Pancreas (tissue), 10 donors: ENCODE measurements at regions not wholly inside any gene's neighbourhood (a gene's known extent, or its start where the extent isn't known, plus 50 kb on each side); places are given as distances from the start of the nearest gene placed in this dataset.
A peak's percentile ranks its signal among the peaks of the same experiment; 100 is the strongest.

ENCODE experiments used
- ATAC-seq, 4 donors: fragments of 200-7000 bp; cut with Tn5 transposase; one replicate each; pipeline versions ENCODE4 v1.8.0 to v1.9.1; 2020; ENCODE audit warnings: mild to moderate bottlenecking in 4 of 4, moderate library complexity in 4 of 4
- DNase-seq, 6 donors: peaks; one replicate each; pipeline ENCODE4 v3.0.0-alpha.2; 2020
- FAIRE-seq: peaks from 2 replicates; lab custom pipeline; 2012; peaks lifted over from hg19 to GRCh38; lab: Jason Lieb, UNC
- H3K27ac ChIP-seq, 4 donors: fragments of 200-600 bp; sonication (generic); 1 replicate in 3 of 4; 2 replicates in 1 of 4; pipeline versions ENCODE4 v1.5.0 to v1.8.0; 2020
- H3K27me3 ChIP-seq, 4 donors: fragments of 200-600 bp; one replicate each; pipeline ENCODE4 v1.8.0; 2021
- H3K36me3 ChIP-seq, 3 donors: fragments of 200-600 bp; sonication (generic) in 1 of 3; one replicate each; pipeline versions ENCODE4 v1.5.0 to v1.8.0; 2020 to 2021
- H3K4me1 ChIP-seq, 3 donors: fragments of 200-600 bp; one replicate each; pipeline ENCODE4 v1.8.0; 2021
- H3K4me3 ChIP-seq, 4 donors: fragments of 200-600 bp; sonication (generic) in 2 of 4; one replicate each; pipeline versions ENCODE4 v1.5.0 to v1.8.0; 2020 to 2021
- H3K9me3 ChIP-seq, 4 donors: fragments of 200-600 bp; one replicate each; pipeline ENCODE4 v1.8.0; 2021
- WGBS, 2 donors: extraction: QIAGEN DNeasy Blood & Tissue Kit; methylation state at CpG; one replicate each; pipeline ENCODE4 v1.1.7; 2013; 5-methylcytosine and 5-hydroxymethylcytosine counted together
- intact Hi-C, 3 donors: fragments of 100-400 bp; cut with DNase I; formaldehyde crosslinking; loops; one replicate each; pipeline versions ENCODE4 v1.11.1 to v1.14.2; 2022
- TF ChIP-seq, protein P1 (sequence below), 4 donors: fragments of 200-600 bp; sonication (generic) in 3 of 4; IDR thresholded peaks; one replicate each; pipeline versions ENCODE4 v1.5.0 to v1.8.0; 2021; ENCODE audit warnings: antibody characterized with exemption in 4 of 4
- donor health status: healthy with polysubstance abuse.
- donor health status: DM: no; HTN: no; CAD: no; lungs with moderate emphysema.
- donor health status: DM: no; HTN: no; CAD: no.
- donor health status: control.
- donor health status: control.
- donor health status: Bipolar disorder and iron deficiency.
- donor health status: DM: yes; HTN: yes; CAD: no.
- donor health status: DM: no; HTN: no; CAD: no.
- donor health status: DM: no; HTN: no; CAD: no.
- donor health status: DM: yes; HTN: yes; CAD: no.

- FAIRE-seq, result no peak
- no peaks in the 10 kb centered on the region for H3K9me3 ChIP-seq
- 86 to 95% methylated on average over 5 of the region's 5 CpGs for WGBS, 2 donors
These were observed 128.3 kb upstream of the KLF3 start for GRCh38 chr4:38535717-38536116.

DNA sequence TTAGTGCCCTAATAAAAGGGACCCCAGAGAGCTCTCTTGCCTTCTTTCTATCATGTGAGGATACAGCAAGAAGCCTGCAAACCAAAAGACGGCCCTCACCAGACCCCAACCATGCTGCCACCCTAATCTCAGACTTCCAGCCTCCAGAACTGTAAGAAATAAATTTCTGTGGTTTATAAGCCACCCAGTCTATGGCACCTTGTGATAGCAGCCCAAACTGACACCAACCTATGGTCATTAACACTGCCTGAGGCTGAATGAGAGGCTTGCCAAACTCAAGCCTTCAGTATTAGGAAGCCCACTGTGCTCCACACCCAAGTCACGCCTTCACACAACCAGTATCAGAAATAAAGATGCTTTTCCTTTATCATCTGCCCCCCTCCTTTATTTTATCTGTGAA lies 127.3 kb upstream of the KLF3 start:
- Histone ChIP-seq H3K27me3 (no peaks in the 10 kb centered on the region), H3K27ac (no peak overlapping the region), H3K4me3 (no peak overlapping the region), H3K9me3 (no peaks in the 10 kb centered on the region), H3K4me1 (no peaks in the 10 kb centered on the region), H3K36me3 (no peaks in the 10 kb centered on the region)
- FAIRE-seq (no peak), DNase-seq (no peak), ATAC-seq (no peak)
- TF ChIP-seq, protein P1, sequence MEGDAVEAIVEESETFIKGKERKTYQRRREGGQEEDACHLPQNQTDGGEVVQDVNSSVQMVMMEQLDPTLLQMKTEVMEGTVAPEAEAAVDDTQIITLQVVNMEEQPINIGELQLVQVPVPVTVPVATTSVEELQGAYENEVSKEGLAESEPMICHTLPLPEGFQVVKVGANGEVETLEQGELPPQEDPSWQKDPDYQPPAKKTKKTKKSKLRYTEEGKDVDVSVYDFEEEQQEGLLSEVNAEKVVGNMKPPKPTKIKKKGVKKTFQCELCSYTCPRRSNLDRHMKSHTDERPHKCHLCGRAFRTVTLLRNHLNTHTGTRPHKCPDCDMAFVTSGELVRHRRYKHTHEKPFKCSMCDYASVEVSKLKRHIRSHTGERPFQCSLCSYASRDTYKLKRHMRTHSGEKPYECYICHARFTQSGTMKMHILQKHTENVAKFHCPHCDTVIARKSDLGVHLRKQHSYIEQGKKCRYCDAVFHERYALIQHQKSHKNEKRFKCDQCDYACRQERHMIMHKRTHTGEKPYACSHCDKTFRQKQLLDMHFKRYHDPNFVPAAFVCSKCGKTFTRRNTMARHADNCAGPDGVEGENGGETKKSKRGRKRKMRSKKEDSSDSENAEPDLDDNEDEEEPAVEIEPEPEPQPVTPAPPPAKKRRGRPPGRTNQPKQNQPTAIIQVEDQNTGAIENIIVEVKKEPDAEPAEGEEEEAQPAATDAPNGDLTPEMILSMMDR (IDR thresholded peaks at IDR 0.05), result no peak
- WGBS, 2 donors, result 93 to 96% methylated on average over 2 of the region's 2 CpGs
- intact Hi-C loops, result no loop called here

More at GRCh38 chr4:38535717-38536116, 128.3 kb upstream of the KLF3 start:
- Histone ChIP-seq H3K4me3 (no peak overlapping the region), H3K27me3 (no peaks in the 10 kb centered on the region), H3K27ac (no peak overlapping the region), H3K4me1 (peaks cover 0 to 5% (median 0%) of the 10 kb centered on the region in 3 donors), H3K36me3 (no peaks in the 10 kb centered on the region)
- ATAC-seq (no peak), DNase-seq (no peak)
- TF ChIP-seq, protein P1 (IDR thresholded peaks at IDR 0.05), result no peak
- intact Hi-C loops, result no loop called here

DNA sequence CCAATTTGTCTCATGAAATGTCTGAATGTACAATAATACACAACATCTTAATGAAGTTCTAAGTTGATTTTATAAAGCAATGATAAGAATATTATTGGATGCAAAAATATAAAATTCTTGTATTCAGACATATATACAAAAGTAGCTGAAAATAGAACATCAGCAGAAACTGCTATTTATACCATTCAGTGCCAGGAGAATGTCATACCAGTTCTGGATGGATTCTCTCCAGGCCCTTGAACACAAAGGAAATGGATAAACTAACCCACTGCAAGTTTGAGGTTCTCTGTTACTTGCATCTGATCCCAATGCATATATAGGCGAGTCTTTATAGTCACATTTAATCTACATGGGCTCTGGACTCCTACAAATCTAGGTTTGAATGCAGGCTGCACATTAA lies 126.3 kb upstream of the KLF3 start:
- H3K36me3 ChIP-seq, result no peaks in the 10 kb centered on the region
- TF ChIP-seq, protein P1 (IDR thresholded peaks at IDR 0.05), result no peak
- intact Hi-C loops, result no loop called here
- H3K27me3 ChIP-seq, result no peaks in the 10 kb centered on the region
- H3K4me1 ChIP-seq, result no peaks in the 10 kb centered on the region
- no peaks in the 10 kb centered on the region for H3K9me3 ChIP-seq
- no peak for ATAC-seq
- no peak overlapping the region for H3K4me3 ChIP-seq
- FAIRE-seq, result no peak
- no peak overlapping the region for H3K27ac ChIP-seq
- DNase-seq, result no peak
- WGBS, 2 donors, result 92 to 95% methylated on average over 1 of the region's 1 CpG

DNA sequence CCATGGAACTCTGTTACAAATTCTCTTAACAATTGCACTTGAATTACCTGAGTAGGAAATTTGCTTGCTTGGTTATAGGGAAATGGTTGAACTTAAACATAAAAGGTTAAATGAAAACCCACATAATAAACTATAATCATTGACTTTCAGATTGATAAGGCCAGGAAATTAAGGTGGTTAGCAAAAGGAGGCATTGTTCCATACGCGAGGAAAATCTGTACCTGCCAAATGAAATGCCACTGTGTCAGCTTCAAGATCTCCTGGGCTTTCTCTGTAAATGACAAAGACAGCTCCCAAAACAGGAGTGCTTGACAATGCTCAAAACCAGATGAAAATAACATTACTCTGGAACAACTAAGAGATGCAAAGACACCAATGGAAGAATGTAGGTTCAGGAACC lies 125.5 kb upstream of the KLF3 start:
- FAIRE-seq (no peak), DNase-seq (no peak), ATAC-seq (peak in 1 of 4 donors; percentile 35)
- Histone ChIP-seq H3K27me3 (no peaks in the 10 kb centered on the region), H3K4me3 (no peak overlapping the region), H3K36me3 (no peaks in the 10 kb centered on the region), H3K4me1 (no peaks in the 10 kb centered on the region), H3K9me3 (no peaks in the 10 kb centered on the region), H3K27ac (no peak overlapping the region)
- intact Hi-C loops, result no loop called here
- 61 to 68% methylated on average over 2 of the region's 2 CpGs for WGBS, 2 donors
- TF ChIP-seq, protein P1 (IDR thresholded peaks at IDR 0.05), result no peak

- TF ChIP-seq, protein P1 (IDR thresholded peaks at IDR 0.05), result no peak
- FAIRE-seq (no peak), DNase-seq (no peak), ATAC-seq (no peak)
- no peaks in the 10 kb centered on the region for H3K9me3 ChIP-seq
- intact Hi-C loops, result no loop called here
- H3K4me1 ChIP-seq, result no peaks in the 10 kb centered on the region
- H3K36me3 ChIP-seq, result no peaks in the 10 kb centered on the region
- H3K4me3 ChIP-seq, result no peak overlapping the region
- no peak overlapping the region for H3K27ac ChIP-seq
- H3K27me3 ChIP-seq, result no peaks in the 10 kb centered on the region
- WGBS, 2 donors, result 87 to 92% methylated on average over 4 of the region's 4 CpGs
These were observed 124.5 kb upstream of the KLF3 start for GRCh38 chr4:38539501-38539900.
